HepG2 (cell line): ENCODE measurements at regions not wholly inside any gene's neighbourhood (a gene's known extent, or its start where the extent isn't known, plus 50 kb on each side); places are given as distances from the start of the nearest gene placed in this dataset.

Experiments used
- ATAC-seq: fragments of 200-7000 bp; cut with Tn5 transposase; 3 replicates; pipeline ENCODE4 v1.9.1; 2020; ENCODE audit warnings: mild to moderate bottlenecking, moderate library complexity
- BruUV-seq: library from RNA; stranded (reverse); fragments of 400-500 nt; replicated peaks from 2 replicates; lab custom pipeline; 2021; lab: Mats Ljungman, UMichigan
- CTCF ChIA-PET: fragments of 300-600 bp; formaldehyde crosslinking; extraction: SDS; loops from one replicate; lab custom pipeline; 2021; ENCODE audit warnings: low total read pairs, inconsistent platforms, low intra/inter-chr PET ratio; lab: Yijun Ruan, JAX
- POLR2A ChIA-PET: fragments of 350-600 bp; sonication (Branson Sonifier 250); formaldehyde crosslinking; loops from one replicate; lab custom pipeline; 2020; ENCODE audit warnings: antibody characterized with exemption, inconsistent platforms; lab: Yijun Ruan, JAX
- DNase-seq: peaks from one replicate; pipeline ENCODE4 v3.0.0-alpha.2; 2015; ENCODE audit warnings: low spot score
- FAIRE-seq: peaks from 3 replicates; lab custom pipeline; 2011; peaks lifted over from hg19 to GRCh38; lab: Jason Lieb, UNC
- H2AFZ ChIP-seq: one replicate; pipeline ENCODE4 v1.6.1; 2011; ENCODE audit warnings: low read length, inconsistent platforms
- H3K27ac ChIP-seq: fragments of 300-600 bp; 3 replicates; pipeline ENCODE4 v1.8.0; 2011; ENCODE audit warnings: mixed run types, mild to moderate bottlenecking, mixed read lengths, low read length, inconsistent platforms; ENCODE audit not compliant: insufficient read depth; ENCODE audit errors: extremely low read length
- H3K27me3 ChIP-seq, 2 experiments: fragments of 200-600 bp in 1 of 2; 2 replicates in 1 of 2; 3 replicates in 1 of 2; pipeline versions ENCODE4 v1.6.0 to v1.8.0; 2011; ENCODE audit warnings: low read length in 2 of 2, mild to moderate bottlenecking in 2 of 2, moderate library complexity in 2 of 2, inconsistent platforms in 1 of 2; ENCODE audit not compliant: insufficient read depth in 2 of 2, control insufficient read depth in 1 of 2
- H3K36me3 ChIP-seq, 2 experiments: fragments of 200-600 bp in 1 of 2; replicated peaks in 1 of 2; 2 replicates in 1 of 2; 3 replicates in 1 of 2; pipeline versions ENCODE4 v1.5.1 to v1.8.0; 2011; ENCODE audit warnings: low read length in 2 of 2, inconsistent platforms in 1 of 2; ENCODE audit not compliant: insufficient read depth in 2 of 2, control insufficient read depth in 1 of 2
- H3K4me1 ChIP-seq: 2 replicates; pipeline ENCODE4 v1.5.1; 2012; ENCODE audit warnings: low read length, inconsistent platforms; ENCODE audit not compliant: insufficient read depth
- H3K4me2 ChIP-seq: 2 replicates; pipeline ENCODE4 v1.6.0; 2011; ENCODE audit warnings: low read depth, low read length, inconsistent platforms
- H3K4me3 ChIP-seq, 3 experiments: fragments of 200-600 bp in 1 of 3; sonication (generic), shearing (Covaris generic) in 1 of 3; replicated peaks in 1 of 3; 2 replicates each; pipeline ENCODE4 v1.5.1; 2011 to 2016; ENCODE audit warnings: low read length in 3 of 3, inconsistent platforms in 2 of 3, low read depth in 2 of 3, mild to moderate bottlenecking in 2 of 3, control low read depth in 1 of 3, mixed read lengths in 1 of 3; ENCODE audit not compliant: insufficient read depth in 1 of 3
- H3K79me2 ChIP-seq: one replicate; pipeline ENCODE4 v1.6.1; 2011; ENCODE audit warnings: low read length, inconsistent platforms; ENCODE audit not compliant: insufficient read depth
- H3K9ac ChIP-seq: 2 replicates; pipeline ENCODE4 v1.6.0; 2011; ENCODE audit warnings: mild to moderate bottlenecking, low read depth, low read length, inconsistent platforms; ENCODE audit not compliant: insufficient read depth
- H3K9me3 ChIP-seq: 2 replicates; pipeline ENCODE4 v1.5.1; 2012; ENCODE audit warnings: mild to moderate bottlenecking, low read length
- H4K20me1 ChIP-seq: 2 replicates; pipeline ENCODE4 v1.6.0; 2011; ENCODE audit warnings: inconsistent platforms, mild to moderate bottlenecking, low read length, moderate library complexity; ENCODE audit not compliant: insufficient read depth
- FOXM1 ChIP-seq: sonication (generic); formaldehyde crosslinking; IDR thresholded peaks from 2 replicates; pipeline ENCODE4 v1.5.0; 2020; ENCODE audit warnings: missing genetic modification reagents
- KLF6 ChIP-seq: IDR thresholded peaks from 2 replicates; pipeline ENCODE4 v1.8.0; 2016; ENCODE audit warnings: missing biosample characterization, missing genetic modification reagents
- NONO ChIP-seq, 2 experiments: fragments of 450-650 bp in 1 of 2; sonication (generic) in 1 of 2; formaldehyde crosslinking in 1 of 2; IDR thresholded peaks in 1 of 2; conservative IDR thresholded peaks in 1 of 2; 2 replicates each; pipeline versions ENCODE4 v1.6.1 to v1.8.0; 2017 to 2022; ENCODE audit warnings: mild to moderate bottlenecking in 1 of 2, missing genetic modification reagents in 1 of 2, moderate library complexity in 1 of 2
- PHF20 ChIP-seq: sonication (generic); formaldehyde crosslinking; IDR thresholded peaks from 2 replicates; pipeline ENCODE4 v1.5.0; 2020; ENCODE audit warnings: mild to moderate bottlenecking, missing genetic modification reagents
- RELA ChIP-seq: sonication (generic); formaldehyde crosslinking; IDR thresholded peaks from 2 replicates; pipeline ENCODE4 v1.4.0; 2020; ENCODE audit warnings: missing genetic modification reagents
- SIX1 ChIP-seq: sonication (generic); formaldehyde crosslinking; IDR thresholded peaks from 2 replicates; pipeline ENCODE4 v1.4.0; 2020; ENCODE audit warnings: missing genetic modification reagents, borderline replicate concordance
- SMAD9 ChIP-seq: sonication (generic); formaldehyde crosslinking; IDR thresholded peaks from 2 replicates; pipeline ENCODE4 v1.5.1; 2020; ENCODE audit warnings: mild to moderate bottlenecking, missing genetic modification reagents
- TERF1 ChIP-seq: sonication (generic); formaldehyde crosslinking; IDR thresholded peaks from 2 replicates; pipeline ENCODE4 v1.8.0; 2022; ENCODE audit warnings: mild to moderate bottlenecking, missing genetic modification reagents, moderate library complexity
- ZNF232 ChIP-seq: sonication (generic); formaldehyde crosslinking; IDR thresholded peaks from 2 replicates; pipeline ENCODE4 v1.4.0; 2020; ENCODE audit warnings: missing genetic modification reagents, borderline replicate concordance
- ZNF317 ChIP-seq: sonication (generic); formaldehyde crosslinking; IDR thresholded peaks from 2 replicates; pipeline ENCODE4 v1.5.0; 2020; ENCODE audit warnings: mild to moderate bottlenecking, missing genetic modification reagents
- ZNF44 ChIP-seq: sonication (generic); formaldehyde crosslinking; IDR thresholded peaks from 2 replicates; pipeline ENCODE4 v1.5.1; 2020; ENCODE audit warnings: mild to moderate bottlenecking, missing genetic modification reagents
- ZNF530 ChIP-seq: sonication (generic); formaldehyde crosslinking; IDR thresholded peaks from 2 replicates; pipeline ENCODE4 v1.5.0; 2020; ENCODE audit warnings: low read depth, mild to moderate bottlenecking, missing genetic modification reagents
- ZNF660 ChIP-seq: sonication (generic); formaldehyde crosslinking; IDR thresholded peaks from 2 replicates; pipeline ENCODE4 v1.5.1; 2020; ENCODE audit warnings: mild to moderate bottlenecking, low read depth, missing genetic modification reagents, borderline replicate concordance
- ZNF691 ChIP-seq: sonication (generic); formaldehyde crosslinking; IDR thresholded peaks from 2 replicates; pipeline ENCODE4 v1.4.0; 2020; ENCODE audit warnings: missing genetic modification reagents, low read depth, mild to moderate bottlenecking, borderline replicate concordance
- ZNF737 ChIP-seq: sonication (generic); formaldehyde crosslinking; IDR thresholded peaks from 2 replicates; pipeline ENCODE4 v1.5.0; 2020; ENCODE audit warnings: missing genetic modification reagents, mild to moderate bottlenecking, borderline replicate concordance
- ZNF816 ChIP-seq: sonication (generic); formaldehyde crosslinking; IDR thresholded peaks from 2 replicates; pipeline ENCODE4 v1.8.0; 2022; ENCODE audit warnings: missing genetic modification reagents, mild to moderate bottlenecking, borderline replicate concordance
- WGBS: methylation state at CpG from one replicate; pipeline ENCODE4 v1.1.6; 2017; ENCODE audit warnings: low lambda C conversion rate; 5-methylcytosine and 5-hydroxymethylcytosine counted together
- in situ Hi-C: cut with HindIII; loops from 2 replicates; pipeline ENCODE4 v1.10.0; 2017; ENCODE audit warnings: low pct_unique_long_range_greater_than_20kb; ENCODE audit not compliant: extremely low pct_ligation_motif_present
- intact Hi-C: fragments of 100-400 bp; cut with micrococcal nuclease; formaldehyde crosslinking; loops from one replicate; pipeline ENCODE4 v1.10.0; 2022; ENCODE audit not compliant: unreplicated experiment
- TF ChIP-seq, protein P1 (sequence below): sonication (generic); formaldehyde crosslinking; IDR thresholded peaks from 2 replicates; pipeline ENCODE4 v1.4.0; 2020; ENCODE audit warnings: mild to moderate bottlenecking, missing genetic modification reagents

GRCh38 chr16:72654535-72654934 is 393.4 kb downstream of the ZFHX3 start:
- ATAC-seq, result no peak
- Histone ChIP-seq H3K27me3 (no peaks in the 10 kb centered on the region), H3K79me2 (no peaks in the 10 kb centered on the region), H4K20me1 (no peaks in the 10 kb centered on the region), H3K4me3 (no peak overlapping the region), H3K27ac (no peak overlapping the region), H3K9ac (no peak overlapping the region), H2AFZ (no peak overlapping the region), H3K36me3 (no peaks in the 10 kb centered on the region), H3K4me2 (no peak overlapping the region), H3K9me3 (no peaks in the 10 kb centered on the region), H3K4me1 (no peaks in the 10 kb centered on the region)
- no peak for DNase-seq
- no peak for FAIRE-seq
- ChIA-PET POLR2A (no interaction called here), CTCF (no interaction called here)
- in situ Hi-C loops, result no loop called here
- intact Hi-C loops, result no loop called here
- peak; percentile 59; the same call in 1 of the 2 replicates for TF ChIP-seq ZNF317 (CRISPR knock-in tag)
- TF ChIP-seq NONO (IDR thresholded peaks at IDR 0.05), result no peak
- TF ChIP-seq NONO (CRISPR knock-in tag; conservative IDR thresholded peaks at IDR 0.05), result no peak
- TF ChIP-seq ZNF44 (CRISPR knock-in tag), result no peak
- no TSS peak for BruUV-seq

GRCh38 chr16:72649254-72649944 is 398.5 kb downstream of the ZFHX3 start:
- intact Hi-C loops (no loop called here), in situ Hi-C loops (no loop called here)
- H3K9ac ChIP-seq, result no peak overlapping the region
- H2AFZ ChIP-seq, result no peak overlapping the region
- DNase-seq, result no peak
- no peaks in the 10 kb centered on the region for H3K27me3 ChIP-seq
- H3K9me3 ChIP-seq, result no peaks in the 10 kb centered on the region
- no peaks in the 10 kb centered on the region for H3K4me1 ChIP-seq
- no peak overlapping the region for H3K4me3 ChIP-seq
- H3K79me2 ChIP-seq, result no peaks in the 10 kb centered on the region
- no peak for ATAC-seq
- FAIRE-seq, result no peak
- no peak overlapping the region for H3K27ac ChIP-seq
- WGBS, result 90% methylated on average over 3 of the region's 3 CpGs
- CTCF ChIA-PET, result no interaction called here
- no peaks in the 10 kb centered on the region for H4K20me1 ChIP-seq
- POLR2A ChIA-PET, result no interaction called here
- no TSS peak for BruUV-seq
- H3K4me2 ChIP-seq, result no peak overlapping the region
- no peaks in the 10 kb centered on the region for H3K36me3 ChIP-seq
- no peak for TF ChIP-seq ZNF660 (CRISPR knock-in tag)
- TF ChIP-seq ZNF816, result no peak
- no peak for TF ChIP-seq TERF1 (CRISPR knock-in tag)
- no peak for TF ChIP-seq FOXM1 (CRISPR knock-in tag)
- no peak for TF ChIP-seq SMAD9 (CRISPR knock-in tag)
- TF ChIP-seq ZNF232, result no peak
- TF ChIP-seq, protein P1, sequence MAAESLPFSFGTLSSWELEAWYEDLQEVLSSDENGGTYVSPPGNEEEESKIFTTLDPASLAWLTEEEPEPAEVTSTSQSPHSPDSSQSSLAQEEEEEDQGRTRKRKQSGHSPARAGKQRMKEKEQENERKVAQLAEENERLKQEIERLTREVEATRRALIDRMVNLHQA (CRISPR knock-in tag), result no peak
- TF ChIP-seq KLF6 (CRISPR knock-in tag), result no peak
- no peak for TF ChIP-seq RELA (CRISPR knock-in tag)
- TF ChIP-seq PHF20, result no peak
- no peak for TF ChIP-seq SIX1 (CRISPR knock-in tag)
- TF ChIP-seq ZNF691 (CRISPR knock-in tag), result no peak
- no peak for TF ChIP-seq ZNF530 (CRISPR knock-in tag)
- no peak for TF ChIP-seq ZNF737
